SIG-M5 treated with dmso at 0.1 percent for 504 hours (cell line): ENCODE measurements at regions not wholly inside any gene's neighbourhood (a gene's known extent, or its start where the extent isn't known, plus 50 kb on each side); places are given as distances from the start of the nearest gene placed in this dataset.
A peak's percentile ranks its signal among the peaks of the same experiment; 100 is the strongest.

ENCODE experiments used
- DNase-seq: peaks from one replicate; lab custom pipeline; 2025; ENCODE audit not compliant: unreplicated experiment; lab: John Stamatoyannopoulos, UW

GRCh38 chr14:84001023-84001422 is 1528.9 kb upstream of the FLRT2 start:
- DNase-seq = no peak

- DNase-seq = no peak
Measured at GRCh38 chr14:84003346-84003745, 1526.6 kb upstream of the FLRT2 start.

- DNase-seq = no peak
Measured at GRCh38 chr14:84006643-84007155, 1523.2 kb upstream of the FLRT2 start.

- DNase-seq = no peak
Measured at GRCh38 chr14:84013424-84013823, 1516.5 kb upstream of the FLRT2 start.

- DNase-seq = no peak
Measured at GRCh38 chr14:84017495-84017894, 1512.4 kb upstream of the FLRT2 start.

GRCh38 chr14:84021433-84021832 is 1508.5 kb upstream of the FLRT2 start:
- DNase-seq = no peak

- DNase-seq = no peak
Measured at GRCh38 chr14:84024231-84024820, 1505.6 kb upstream of the FLRT2 start.

- DNase-seq = no peak
Measured at GRCh38 chr14:84025106-84026012, 1504.6 kb upstream of the FLRT2 start.

- DNase-seq = no peak
Measured at GRCh38 chr14:84027351-84027750, 1502.6 kb upstream of the FLRT2 start.

GRCh38 chr14:84028080-84028604 is 1501.8 kb upstream of the FLRT2 start:
- DNase-seq = no peak

GRCh38 chr14:84029246-84029645 is 1500.7 kb upstream of the FLRT2 start:
- no peak for DNase-seq

- no peak for DNase-seq
Measured at GRCh38 chr14:84029720-84030119, 1500.2 kb upstream of the FLRT2 start.

- peak; percentile 89 for DNase-seq
Measured at GRCh38 chr14:84036840-84037239, 1493.1 kb upstream of the FLRT2 start.

- no peak for DNase-seq
Measured at GRCh38 chr14:84037593-84037992, 1492.4 kb upstream of the FLRT2 start.

- no peak for DNase-seq
Measured at GRCh38 chr14:84040101-84040500, 1489.8 kb upstream of the FLRT2 start.

- DNase-seq = no peak
Measured at GRCh38 chr14:84041421-84041820, 1488.5 kb upstream of the FLRT2 start.

GRCh38 chr14:84042992-84043391 is 1487.0 kb upstream of the FLRT2 start:
- no peak for DNase-seq

- no peak for DNase-seq
Measured at GRCh38 chr14:84064316-84065125, 1465.4 kb upstream of the FLRT2 start.

- peak; percentile 0 for DNase-seq
Measured at GRCh38 chr14:84065811-84066210, 1464.1 kb upstream of the FLRT2 start.

GRCh38 chr14:84068288-84068687 is 1461.7 kb upstream of the FLRT2 start:
- no peak for DNase-seq

- DNase-seq = no peak
Measured at GRCh38 chr14:84071061-84071460, 1458.9 kb upstream of the FLRT2 start.
